ENCODE measurements at regions not wholly inside any gene's neighbourhood (a gene's known extent, or its start where the extent isn't known, plus 50 kb on each side); places are given as distances from the start of the nearest gene placed in this dataset.

DNA sequence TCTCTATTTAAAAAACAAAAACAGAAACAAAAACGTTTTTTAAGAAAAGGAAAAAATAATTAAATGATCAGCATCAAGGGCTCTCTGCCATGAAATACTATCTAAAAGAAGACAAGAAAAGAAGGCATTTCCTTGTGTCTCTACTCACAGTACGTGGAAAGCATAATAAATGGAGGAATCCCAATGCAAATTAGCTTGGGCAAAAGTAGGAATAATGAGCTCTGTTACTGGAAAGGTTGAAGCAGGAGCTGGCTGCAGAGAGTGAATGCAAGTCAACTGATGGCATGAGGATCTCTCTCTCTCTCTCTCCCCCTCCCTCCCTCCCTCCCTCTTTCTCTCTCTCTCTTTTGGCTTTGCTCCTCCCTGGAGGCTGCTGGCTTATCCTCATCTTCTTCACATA, 85.9 kb downstream of the TBX3 start:
- TF ChIP-seq POLR2A (IDR thresholded peaks at IDR 0.05; ENCODE audit: low read depth, low read length): no peak
- TF ChIP-seq POLR2AphosphoS5 (IDR thresholded peaks at IDR 0.05; ENCODE audit: low read depth, low read length): no peak
- TF ChIP-seq TAF1 (IDR thresholded peaks at IDR 0.05; ENCODE audit: low read depth, low read length): no peak
- TF ChIP-seq POU2F2 (IDR thresholded peaks at IDR 0.05; ENCODE audit: low read depth, low read length): no peak
- no peak for TF ChIP-seq SPI1 (IDR thresholded peaks at IDR 0.05; ENCODE audit: low read depth, low read length)

Measured in GM12891 (cell line).